CD14-positive monocyte (primary cell): ENCODE measurements at regions not wholly inside any gene's neighbourhood (a gene's known extent, or its start where the extent isn't known, plus 50 kb on each side); places are given as distances from the start of the nearest gene placed in this dataset.

ENCODE experiments used
- DNase-seq, 3 donors: peaks; one replicate each; pipeline ENCODE4 v3.0.0-alpha.2; 2011 to 2022
- H2AFZ ChIP-seq: 2 replicates; pipeline ENCODE4 v1.6.0; 2012; ENCODE audit warnings: mild to moderate bottlenecking, low read depth, low read length, inconsistent platforms; ENCODE audit not compliant: insufficient read depth, poor library complexity, severe bottlenecking
- H3K27ac ChIP-seq, 2 donors: 1 replicate in 1 of 2; 2 replicates in 1 of 2; pipeline ENCODE4 v1.5.1; 2012 to 2013; ENCODE audit warnings: low read length in 2 of 2, control low read depth in 1 of 2, inconsistent platforms in 1 of 2, low read depth in 1 of 2, mild to moderate bottlenecking in 1 of 2
- H3K27me3 ChIP-seq, 2 donors: one replicate each; pipeline versions ENCODE4 v1.6.0 to v1.6.1; 2011 to 2013; ENCODE audit warnings: low read length in 2 of 2; ENCODE audit not compliant: control insufficient read depth in 2 of 2, insufficient read depth in 2 of 2
- H3K36me3 ChIP-seq, 2 donors: replicated peaks in 1 of 2; 1 replicate in 1 of 2; 2 replicates in 1 of 2; pipeline versions ENCODE4 v1.5.1 to v1.6.1; 2012 to 2013; ENCODE audit warnings: low read length in 2 of 2, control low read depth in 1 of 2, inconsistent platforms in 1 of 2, mild to moderate bottlenecking in 1 of 2; ENCODE audit not compliant: insufficient read depth in 2 of 2, control insufficient read depth in 1 of 2
- H3K4me1 ChIP-seq, 2 donors: 1 replicate in 1 of 2; 2 replicates in 1 of 2; pipeline versions ENCODE4 v1.5.1 to v1.6.1; 2012 to 2013; ENCODE audit warnings: low read length in 2 of 2, control low read depth in 1 of 2, inconsistent platforms in 1 of 2, mild to moderate bottlenecking in 1 of 2, moderate library complexity in 1 of 2; ENCODE audit not compliant: insufficient read depth in 2 of 2, control insufficient read depth in 1 of 2
- H3K4me2 ChIP-seq: replicated peaks from 2 replicates; pipeline ENCODE3; 2012; ENCODE audit warnings: low read length, moderate library complexity, mild to moderate bottlenecking; ENCODE audit not compliant: poor library complexity, severe bottlenecking; ENCODE audit errors: extremely low read depth
- H3K4me3 ChIP-seq, 3 experiments: fragments of 200-600 bp in 1 of 3; sonication (generic) in 1 of 3; replicated peaks in 1 of 3; 1 replicate in 2 of 3; 2 replicates in 1 of 3; pipeline ENCODE4 v1.5.1; 2011 to 2013; ENCODE audit warnings: low read length in 3 of 3, mild to moderate bottlenecking in 3 of 3, control low read depth in 2 of 3, low read depth in 2 of 3, inconsistent platforms in 1 of 3, moderate library complexity in 1 of 3
- H3K79me2 ChIP-seq: 2 replicates; pipeline ENCODE4 v1.6.0; 2012; ENCODE audit warnings: mild to moderate bottlenecking, control low read depth, inconsistent platforms, low read length, moderate library complexity; ENCODE audit not compliant: insufficient read depth
- H3K9ac ChIP-seq: 2 replicates; pipeline ENCODE4 v1.6.0; 2017; ENCODE audit warnings: low read length, mild to moderate bottlenecking; ENCODE audit not compliant: insufficient read depth, poor library complexity, severe bottlenecking
- H3K9me3 ChIP-seq, 2 donors: replicated peaks in 1 of 2; 1 replicate in 1 of 2; 2 replicates in 1 of 2; pipeline versions ENCODE4 v1.5.1 to v1.6.1; 2012 to 2013; ENCODE audit warnings: low read length in 2 of 2, control low read depth in 1 of 2; ENCODE audit not compliant: control insufficient read depth in 1 of 2, insufficient read depth in 1 of 2
- H4K20me1 ChIP-seq: 2 replicates; pipeline ENCODE4 v1.6.0; 2012; ENCODE audit warnings: mild to moderate bottlenecking, low read length, control low read depth, moderate library complexity; ENCODE audit not compliant: insufficient read depth
- H3K27ac Mint-ChIP-seq, 7 donors: one replicate each; pipeline ENCODE4 v1.8.0; 2020; ENCODE audit warnings: mild to moderate bottlenecking in 7 of 7, mixed read lengths in 7 of 7, moderate library complexity in 6 of 7, inconsistent platforms in 2 of 7
- H3K27me3 Mint-ChIP-seq, 3 donors: one replicate each; pipeline ENCODE4 v1.8.0; 2021 to 2022; ENCODE audit warnings: low read depth in 3 of 3, mild to moderate bottlenecking in 3 of 3, mixed read lengths in 3 of 3, moderate library complexity in 3 of 3, inconsistent platforms in 1 of 3
- H3K36me3 Mint-ChIP-seq, 2 donors: one replicate each; pipeline ENCODE4 v1.8.0; 2020; ENCODE audit warnings: mixed read lengths in 2 of 2, inconsistent platforms in 1 of 2, mild to moderate bottlenecking in 1 of 2
- H3K4me1 Mint-ChIP-seq: one replicate; pipeline ENCODE4 v1.8.0; 2020; ENCODE audit warnings: mild to moderate bottlenecking, mixed read lengths
- H3K4me3 Mint-ChIP-seq, 2 donors: one replicate each; pipeline ENCODE4 v1.8.0; 2020; ENCODE audit warnings: mild to moderate bottlenecking in 2 of 2, mixed read lengths in 2 of 2, moderate library complexity in 1 of 2
- H3K9me3 Mint-ChIP-seq, 7 donors: one replicate each; pipeline ENCODE4 v1.8.0; 2020 to 2022; ENCODE audit warnings: mixed read lengths in 7 of 7, mild to moderate bottlenecking in 6 of 7, moderate library complexity in 6 of 7, inconsistent platforms in 2 of 7
- CTCF ChIP-seq: fragments of 200-600 bp; IDR thresholded peaks from one replicate; pipeline ENCODE4 v1.8.0; 2022; ENCODE audit warnings: antibody characterized with exemption, mild to moderate bottlenecking
- WGBS: methylation state at CpG from one replicate; pipeline ENCODE4 v1.1.5; 2013; ENCODE audit warnings: missing lambda C conversion rate; ENCODE audit not compliant: insufficient coverage; 5-methylcytosine and 5-hydroxymethylcytosine counted together
- intact Hi-C, 2 donors: fragments of 100-400 bp; cut with micrococcal nuclease; formaldehyde crosslinking; loops; one replicate each; pipeline versions ENCODE4 v1.15.0 to v1.15.1; 2023

- DNase-seq: no peak
- Mint-ChIP-seq H3K36me3 (no peaks in the 10 kb centered on the region), H3K27ac (no peak overlapping the region), H3K4me3 (no peak overlapping the region), H3K27me3 (peaks cover 0 to 1% (median 0%) of the 10 kb centered on the region in 3 donors), H3K4me1 (no peaks in the 10 kb centered on the region), H3K9me3 (peaks cover 2 to 20% (median 8%) of the 10 kb centered on the region in 7 donors)
- Histone ChIP-seq H3K36me3 (no peaks in the 10 kb centered on the region), H3K27me3 (no peaks in the 10 kb centered on the region), H3K4me1 (no peaks in the 10 kb centered on the region), H3K4me2 (no peak overlapping the region), H4K20me1 (no peaks in the 10 kb centered on the region), H3K9me3 (peaks cover 9 to 12% of the 10 kb centered on the region in 2 donors), H3K27ac (no peak overlapping the region), H3K4me3 (no peak overlapping the region), H2AFZ (no peak overlapping the region), H3K79me2 (no peaks in the 10 kb centered on the region), H3K9ac (no peak overlapping the region)
- intact Hi-C loops: no loop called here
- WGBS: no CpG with 5 or more reads among the region's 3 CpGs
- TF ChIP-seq CTCF: no peak
These were observed 139.3 kb downstream of the LYPLAL1 start for GRCh38 chr1:219312967-219313366.

GRCh38 chr1:219310181-219310728 lies 136.6 kb downstream of the LYPLAL1 start:
- no peaks in the 10 kb centered on the region for H3K79me2 ChIP-seq
- WGBS: no CpG with 5 or more reads among the region's 1 CpG
- H4K20me1 ChIP-seq: no peaks in the 10 kb centered on the region
- H3K36me3 ChIP-seq: no peaks in the 10 kb centered on the region
- no peak overlapping the region for H3K4me3 ChIP-seq
- Mint-ChIP-seq H3K27ac (no peak overlapping the region), H3K36me3 (no peaks in the 10 kb centered on the region), H3K27me3 (peaks cover 0 to 1% (median 0%) of the 10 kb centered on the region in 3 donors), H3K4me3 (no peak overlapping the region), H3K9me3 (peaks cover 3 to 28% (median 10%) of the 10 kb centered on the region in 7 donors), H3K4me1 (no peaks in the 10 kb centered on the region)
- H3K4me1 ChIP-seq: no peaks in the 10 kb centered on the region
- H3K27me3 ChIP-seq: no peaks in the 10 kb centered on the region
- H3K4me2 ChIP-seq: no peak overlapping the region
- TF ChIP-seq CTCF: no peak
- H3K9me3 ChIP-seq: peaks cover 5 to 12% of the 10 kb centered on the region in 2 donors
- H3K9ac ChIP-seq: no peak overlapping the region
- no peak for DNase-seq
- intact Hi-C loops: no loop called here
- H2AFZ ChIP-seq: no peak overlapping the region
- H3K27ac ChIP-seq: no peak overlapping the region
